HG03354 (cell line): ENCODE measurements at regions not wholly inside any gene's neighbourhood (a gene's known extent, or its start where the extent isn't known, plus 50 kb on each side); places are given as distances from the start of the nearest gene placed in this dataset.

Experiments
- ATAC-seq: cut with Tn5 transposase; IDR thresholded peaks from one replicate; pipeline ENCODE4 v1.9.1; 2021; ENCODE audit warnings: mild to moderate bottlenecking; ENCODE audit not compliant: unreplicated experiment, poor library complexity, severe bottlenecking

GRCh38 chr18:39435209-39435608 lies 1869.6 kb upstream of the CELF4 start:
- no peak for ATAC-seq

- no peak for ATAC-seq
Measured at GRCh38 chr18:39434223-39434920, 1868.8 kb upstream of the CELF4 start.

GRCh38 chr18:39425172-39425850 lies 1859.7 kb upstream of the CELF4 start:
- ATAC-seq, result no peak

GRCh38 chr18:39424261-39424660 lies 1858.7 kb upstream of the CELF4 start:
- ATAC-seq, result no peak

GRCh38 chr18:39421276-39421675 lies 1855.7 kb upstream of the CELF4 start:
- no peak for ATAC-seq

- no peak for ATAC-seq
Measured at GRCh38 chr18:39419315-39419714, 1853.7 kb upstream of the CELF4 start.

GRCh38 chr18:39415471-39415870 lies 1849.9 kb upstream of the CELF4 start:
- no peak for ATAC-seq

- ATAC-seq, result no peak
Measured at GRCh38 chr18:39414009-39414700, 1848.6 kb upstream of the CELF4 start.

- ATAC-seq, result no peak
Measured at GRCh38 chr18:39406941-39407340, 1841.3 kb upstream of the CELF4 start.

- ATAC-seq, result no peak
Measured at GRCh38 chr18:39403121-39403520, 1837.5 kb upstream of the CELF4 start.

GRCh38 chr18:39399662-39400061 lies 1834.1 kb upstream of the CELF4 start:
- no peak for ATAC-seq

GRCh38 chr18:39396168-39396567 lies 1830.6 kb upstream of the CELF4 start:
- ATAC-seq, result no peak

- ATAC-seq, result no peak
Measured at GRCh38 chr18:39389800-39390379, 1824.3 kb upstream of the CELF4 start.

- ATAC-seq, result no peak
Measured at GRCh38 chr18:39380866-39381265, 1815.3 kb upstream of the CELF4 start.

GRCh38 chr18:39380186-39380725 lies 1814.7 kb upstream of the CELF4 start:
- no peak for ATAC-seq

GRCh38 chr18:39375066-39375465 lies 1809.5 kb upstream of the CELF4 start:
- ATAC-seq, result no peak

GRCh38 chr18:39371996-39372395 lies 1806.4 kb upstream of the CELF4 start:
- ATAC-seq, result no peak

GRCh38 chr18:39366656-39367055 lies 1801.1 kb upstream of the CELF4 start:
- ATAC-seq, result no peak

GRCh38 chr18:39365836-39366485 lies 1800.4 kb upstream of the CELF4 start:
- ATAC-seq, result no peak

- no peak for ATAC-seq
Measured at GRCh38 chr18:39360072-39360471, 1794.5 kb upstream of the CELF4 start.
